ENCODE measurements at regions not wholly inside any gene's neighbourhood (a gene's known extent, or its start where the extent isn't known, plus 50 kb on each side); places are given as distances from the start of the nearest gene placed in this dataset.

GRCh38 chr18:39134255-39134654 is 1568.7 kb upstream of the CELF4 start:
- TF ChIP-seq, protein P1, sequence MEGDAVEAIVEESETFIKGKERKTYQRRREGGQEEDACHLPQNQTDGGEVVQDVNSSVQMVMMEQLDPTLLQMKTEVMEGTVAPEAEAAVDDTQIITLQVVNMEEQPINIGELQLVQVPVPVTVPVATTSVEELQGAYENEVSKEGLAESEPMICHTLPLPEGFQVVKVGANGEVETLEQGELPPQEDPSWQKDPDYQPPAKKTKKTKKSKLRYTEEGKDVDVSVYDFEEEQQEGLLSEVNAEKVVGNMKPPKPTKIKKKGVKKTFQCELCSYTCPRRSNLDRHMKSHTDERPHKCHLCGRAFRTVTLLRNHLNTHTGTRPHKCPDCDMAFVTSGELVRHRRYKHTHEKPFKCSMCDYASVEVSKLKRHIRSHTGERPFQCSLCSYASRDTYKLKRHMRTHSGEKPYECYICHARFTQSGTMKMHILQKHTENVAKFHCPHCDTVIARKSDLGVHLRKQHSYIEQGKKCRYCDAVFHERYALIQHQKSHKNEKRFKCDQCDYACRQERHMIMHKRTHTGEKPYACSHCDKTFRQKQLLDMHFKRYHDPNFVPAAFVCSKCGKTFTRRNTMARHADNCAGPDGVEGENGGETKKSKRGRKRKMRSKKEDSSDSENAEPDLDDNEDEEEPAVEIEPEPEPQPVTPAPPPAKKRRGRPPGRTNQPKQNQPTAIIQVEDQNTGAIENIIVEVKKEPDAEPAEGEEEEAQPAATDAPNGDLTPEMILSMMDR (IDR thresholded peaks at IDR 0.05; ENCODE audit: low read depth, low read length, poor library complexity, severe bottlenecking) = no peak
- TF ChIP-seq EZH2phosphoT487 (IDR thresholded peaks at IDR 0.05; ENCODE audit: borderline replicate concordance, low read length) = no peak

All from DOHH2 (cell line).